GM19238 (cell line): ENCODE measurements at regions not wholly inside any gene's neighbourhood (a gene's known extent, or its start where the extent isn't known, plus 50 kb on each side); places are given as distances from the start of the nearest gene placed in this dataset.
"Not testable (repeated sequence)": the region's sequence is repeated elsewhere in the genome, so short reads cannot be mapped to it uniquely, and the experiment has no call there.

Source experiments
- DNase-seq: peaks from one replicate; pipeline ENCODE4 v3.0.0; 2011; ENCODE audit warnings: low spot score; ENCODE audit not compliant: insufficient read length

- no peak for DNase-seq
Measured at GRCh38 chr4:103499094-103499493, 220.7 kb downstream of the TACR3 start.

- no peak for DNase-seq
Measured at GRCh38 chr4:103498161-103499070, 221.4 kb downstream of the TACR3 start.

GRCh38 chr4:103497692-103498091 is 222.1 kb downstream of the TACR3 start:
- no peak for DNase-seq

- DNase-seq: no peak
Measured at GRCh38 chr4:103496800-103497199, 223.0 kb downstream of the TACR3 start.

GRCh38 chr4:103493450-103494159 is 226.2 kb downstream of the TACR3 start:
- DNase-seq: no peak

- DNase-seq: not testable (repeated sequence)
Measured at GRCh38 chr4:103485296-103485695, 234.5 kb downstream of the TACR3 start.

GRCh38 chr4:103484521-103484920 is 235.3 kb downstream of the TACR3 start:
- DNase-seq: no peak

GRCh38 chr4:103482893-103483292 is 236.9 kb downstream of the TACR3 start:
- DNase-seq: no peak

GRCh38 chr4:103482471-103482870 is 237.3 kb downstream of the TACR3 start:
- no peak for DNase-seq

GRCh38 chr4:103478734-103479133 is 241.1 kb downstream of the TACR3 start:
- no peak for DNase-seq

GRCh38 chr4:103478210-103478609 is 241.6 kb downstream of the TACR3 start:
- DNase-seq: no peak

- no peak for DNase-seq
Measured at GRCh38 chr4:103457566-103457965, 259.4 kb upstream of the CENPE start.

- no peak for DNase-seq
Measured at GRCh38 chr4:103451341-103451740, 253.2 kb upstream of the CENPE start.

GRCh38 chr4:103450693-103451092 is 252.6 kb upstream of the CENPE start:
- DNase-seq: no peak

- no peak for DNase-seq
Measured at GRCh38 chr4:103449296-103450023, 251.3 kb upstream of the CENPE start.

- DNase-seq: no peak
Measured at GRCh38 chr4:103445377-103445776, 247.2 kb upstream of the CENPE start.

GRCh38 chr4:103443324-103443723 is 245.2 kb upstream of the CENPE start:
- no peak for DNase-seq

- peak; percentile 2 for DNase-seq
Measured at GRCh38 chr4:103429283-103429682, 231.1 kb upstream of the CENPE start.

GRCh38 chr4:103425406-103425805 is 227.3 kb upstream of the CENPE start:
- no peak for DNase-seq

- no peak for DNase-seq
Measured at GRCh38 chr4:103424853-103425252, 226.7 kb upstream of the CENPE start.

- no peak for DNase-seq
Measured at GRCh38 chr4:103423261-103423660, 225.1 kb upstream of the CENPE start.
